AG08395 (cell line): ENCODE measurements at regions not wholly inside any gene's neighbourhood (a gene's known extent, or its start where the extent isn't known, plus 50 kb on each side); places are given as distances from the start of the nearest gene placed in this dataset.

Source experiments
- DNase-seq: peaks from one replicate; pipeline ENCODE4 v3.0.0; 2012; ENCODE audit warnings: mixed read lengths, low spot score

DNA sequence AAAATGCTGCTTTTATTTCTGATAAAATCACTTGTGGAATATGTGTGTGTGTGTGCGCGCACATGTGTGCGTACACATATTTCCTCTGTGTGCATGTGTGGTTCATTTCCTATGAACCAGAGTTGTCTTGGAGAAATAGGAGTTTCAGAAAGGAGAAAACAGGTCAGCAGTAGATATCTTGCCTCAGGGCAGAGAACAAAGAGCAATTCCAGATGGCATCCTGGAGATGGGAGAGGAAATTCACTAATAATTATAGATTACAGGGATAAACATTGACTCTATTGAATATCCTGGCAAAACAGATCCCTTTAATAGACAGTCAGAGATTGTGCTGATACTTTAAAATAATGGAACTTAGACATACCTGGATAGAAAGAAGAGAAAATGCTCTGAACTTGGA, 298.0 kb downstream of the TRIB2 start:
- DNase-seq: no peak

DNA sequence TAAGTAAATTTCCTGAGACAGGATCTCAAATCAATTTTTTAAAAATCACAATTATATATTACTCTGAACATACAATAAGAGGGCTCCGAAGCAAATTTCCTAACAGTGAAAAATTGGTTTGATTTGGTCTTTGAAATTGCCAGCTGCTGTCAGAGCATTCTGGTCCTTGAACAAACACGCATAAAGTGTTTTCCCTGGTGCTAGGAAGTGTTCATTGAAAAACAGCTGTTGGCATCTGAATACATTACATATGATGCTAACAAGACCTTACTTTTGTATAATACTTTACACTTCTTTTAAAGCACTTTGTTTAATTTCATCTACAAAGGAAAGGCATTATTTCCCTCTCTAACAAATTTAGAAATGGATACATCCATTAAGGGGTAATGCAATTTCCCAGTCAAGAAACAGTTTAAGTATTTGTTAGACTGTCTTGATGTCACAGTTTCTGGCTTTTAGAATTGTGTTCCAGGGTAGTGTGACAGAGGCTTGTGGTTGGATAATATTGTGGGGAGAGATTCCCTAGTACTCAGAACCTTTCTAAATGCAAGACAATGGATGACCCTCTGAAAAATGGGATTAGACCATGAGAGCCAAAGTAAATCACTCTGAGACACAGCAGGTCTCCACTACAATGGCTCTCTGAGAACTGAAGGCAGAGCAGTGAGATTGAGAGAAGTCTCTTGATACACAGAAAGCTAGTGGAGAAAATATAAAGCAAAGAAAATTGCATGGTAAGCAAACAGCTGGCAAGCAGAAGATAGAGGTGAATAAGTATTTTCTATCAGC, 299.0 kb downstream of the TRIB2 start:
- no peak for DNase-seq

DNA sequence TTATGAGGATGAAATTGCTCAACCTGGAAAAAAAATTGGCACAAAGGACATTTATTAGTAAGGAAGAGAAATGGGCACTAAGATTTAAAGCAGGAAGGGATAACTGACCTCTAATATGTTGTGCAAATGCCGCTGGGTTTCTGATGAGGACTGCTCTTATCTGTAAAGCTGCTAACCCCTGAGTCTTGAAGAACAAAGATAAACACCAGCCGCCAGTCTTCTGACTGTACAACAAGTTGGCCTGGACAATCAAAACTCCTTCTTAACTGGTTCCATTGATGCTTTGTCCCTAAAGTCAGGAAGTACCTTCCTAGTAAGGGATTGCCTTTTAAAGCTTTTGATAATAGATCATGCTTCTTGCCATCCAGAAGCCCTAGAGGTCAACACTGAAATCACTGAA, 301.8 kb downstream of the TRIB2 start:
- no peak for DNase-seq

DNA sequence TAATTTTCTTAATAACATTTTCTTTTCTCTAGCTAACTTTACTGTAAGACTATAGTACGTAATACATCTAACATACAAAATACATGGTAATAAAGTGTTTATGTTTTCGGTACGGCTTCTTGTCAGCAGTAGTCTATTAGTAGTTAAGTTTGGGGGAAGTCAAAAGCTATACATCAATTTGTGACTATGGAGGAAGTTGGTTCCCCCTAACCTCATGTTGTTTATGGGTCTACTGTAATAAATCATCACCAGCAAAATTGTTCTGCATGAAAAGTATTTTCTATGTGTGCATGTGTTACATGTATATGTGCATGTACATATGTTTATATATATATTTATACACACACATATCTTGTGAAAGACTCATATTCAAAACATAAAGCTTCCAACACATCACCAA, 303.0 kb downstream of the TRIB2 start:
- DNase-seq: no peak

DNA sequence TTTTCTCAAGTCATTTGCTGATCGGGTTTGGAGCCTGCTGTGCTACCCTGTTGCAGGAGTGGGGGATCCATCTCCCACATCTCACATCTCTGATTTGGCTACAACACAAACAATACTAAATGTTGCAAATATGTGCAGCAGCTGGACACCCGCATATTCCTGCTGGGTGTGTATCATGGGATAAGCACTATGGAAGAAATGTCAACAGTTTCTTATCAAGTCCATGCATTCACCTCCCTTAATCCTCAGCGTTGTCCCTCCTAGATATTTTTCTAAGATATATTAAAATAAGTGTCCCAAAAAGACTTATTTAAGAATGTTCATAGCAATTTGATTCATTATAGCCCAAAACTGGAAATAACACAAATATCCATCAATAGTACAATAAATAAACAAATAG, 303.7 kb downstream of the TRIB2 start:
- DNase-seq: no peak

DNA sequence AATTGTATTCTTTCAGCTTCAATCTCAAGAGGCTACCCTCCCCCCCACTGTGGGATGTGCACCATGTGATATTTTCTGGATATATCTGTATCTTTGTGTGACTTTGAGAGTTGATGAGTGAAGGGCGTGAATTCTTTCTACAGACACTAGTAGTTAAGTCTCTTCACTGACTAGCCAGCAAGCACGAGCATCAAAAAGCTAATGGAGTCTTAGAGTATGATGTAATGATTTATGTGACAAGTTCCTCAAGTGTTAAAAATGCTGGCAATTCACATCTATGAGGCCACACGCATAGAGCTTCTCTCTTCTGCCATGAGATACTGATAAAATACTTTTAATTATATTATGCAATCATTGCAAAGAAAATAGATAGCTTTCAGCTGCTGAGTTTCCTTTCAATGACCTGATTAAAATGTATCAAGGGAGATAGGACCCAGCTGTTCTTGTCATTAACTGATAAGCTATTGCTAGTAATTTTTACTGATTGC, 304.8 kb downstream of the TRIB2 start:
- no peak for DNase-seq

DNA sequence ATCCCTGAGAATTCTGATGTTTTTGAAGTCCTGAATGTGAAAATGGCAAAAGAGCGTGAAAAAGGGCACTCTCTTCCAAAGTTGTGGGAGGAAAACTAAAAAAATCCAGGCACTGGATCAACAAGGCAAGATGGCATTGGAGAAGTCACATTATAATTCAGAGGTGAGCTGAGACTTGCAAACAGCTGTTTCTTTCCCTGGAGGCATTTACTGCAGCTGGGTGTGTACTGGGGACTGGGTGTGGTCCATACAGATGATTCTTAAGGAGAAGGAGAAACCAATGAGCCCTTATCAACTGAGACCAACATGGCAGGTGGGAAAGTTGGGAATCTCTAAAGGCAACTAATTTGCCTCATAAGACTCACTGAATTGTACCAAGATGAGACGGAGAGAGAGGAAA, 313.9 kb downstream of the TRIB2 start:
- DNase-seq: no peak

DNA sequence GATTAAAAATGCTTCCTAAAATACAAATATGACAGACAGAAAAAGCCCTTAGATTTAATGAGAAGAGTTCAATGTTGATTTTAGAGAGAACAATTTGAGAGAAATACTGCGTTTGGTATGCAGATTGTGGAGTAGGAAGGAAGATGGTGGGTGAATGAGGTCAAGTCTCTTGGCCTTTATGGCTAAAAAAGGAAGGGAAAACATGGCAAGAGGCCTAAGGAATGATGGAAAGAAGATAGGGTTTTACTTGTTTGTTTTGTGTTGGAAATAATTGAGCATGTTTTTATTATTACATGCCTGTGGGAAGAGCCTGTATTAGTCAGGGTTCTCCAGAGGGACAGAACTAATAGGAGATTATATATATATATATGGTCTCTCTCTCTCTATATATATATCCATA, 318.1 kb downstream of the TRIB2 start:
- no peak for DNase-seq

DNA sequence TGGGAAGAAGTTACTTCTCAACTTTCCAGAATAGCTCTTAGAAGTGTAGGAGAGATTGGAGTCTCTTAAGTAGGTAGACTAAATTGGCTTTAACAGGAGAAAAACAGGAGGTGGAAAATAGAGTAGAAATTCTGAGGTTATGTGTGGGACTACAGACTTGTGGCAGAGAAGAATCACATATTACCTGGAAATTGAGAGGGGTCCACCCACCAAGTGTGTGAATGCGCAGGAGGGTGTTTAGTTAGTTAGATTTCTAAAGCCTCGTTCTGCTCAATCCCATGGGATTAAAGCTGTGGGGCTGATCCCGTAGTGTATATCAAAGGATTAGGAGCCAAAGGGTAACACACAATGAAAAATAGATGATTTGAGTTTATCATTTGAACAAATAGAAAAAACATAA, 319.1 kb downstream of the TRIB2 start:
- no peak for DNase-seq

DNA sequence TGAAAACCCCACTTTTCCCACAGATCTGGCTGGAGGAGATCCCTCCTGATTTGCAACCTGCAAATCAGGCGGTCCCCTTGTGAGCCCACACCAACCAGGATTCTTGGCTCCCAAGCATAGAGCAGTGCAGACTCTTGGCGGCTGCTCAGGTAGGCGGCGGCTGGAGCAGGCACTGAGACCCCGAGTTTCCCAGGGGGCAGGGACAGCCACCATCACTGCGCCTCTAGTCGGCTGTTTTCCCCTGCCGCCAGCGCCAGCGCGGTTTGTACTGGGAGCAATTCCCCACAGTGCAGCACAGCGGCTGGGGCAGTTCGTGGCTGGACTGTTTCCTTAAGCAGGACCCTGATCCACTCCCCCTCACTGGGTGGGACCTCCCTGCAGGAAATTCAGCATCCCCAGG, 323.3 kb downstream of the TRIB2 start:
- no peak for DNase-seq

DNA sequence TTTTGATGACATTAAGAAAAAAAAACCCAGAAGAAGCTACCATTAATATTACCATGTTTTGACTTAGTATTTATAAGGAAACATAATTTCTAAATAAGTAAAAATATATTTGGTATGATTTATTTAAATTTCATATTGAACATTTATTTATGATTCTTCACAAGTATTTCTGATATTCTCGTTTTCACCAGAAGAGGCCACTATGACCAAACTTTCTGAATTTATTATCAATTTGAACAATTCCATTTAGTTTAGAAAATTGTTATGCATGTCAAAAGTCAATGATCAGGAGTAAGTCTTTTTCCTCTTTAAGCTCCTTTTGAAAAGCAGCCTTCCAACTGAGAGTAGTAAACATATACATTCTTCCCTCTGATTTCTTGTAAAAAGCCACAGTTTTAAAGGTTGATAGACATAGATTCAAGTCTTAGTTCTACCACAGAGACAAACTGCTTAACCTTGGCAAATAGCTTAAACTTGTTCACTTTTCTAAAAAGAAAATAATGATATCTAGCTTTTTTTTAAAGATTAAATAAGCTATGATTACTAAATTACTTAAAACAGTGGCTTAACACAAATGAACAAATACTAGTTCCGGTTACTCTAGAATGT, 329.9 kb downstream of the TRIB2 start:
- peak; percentile 6 for DNase-seq

DNA sequence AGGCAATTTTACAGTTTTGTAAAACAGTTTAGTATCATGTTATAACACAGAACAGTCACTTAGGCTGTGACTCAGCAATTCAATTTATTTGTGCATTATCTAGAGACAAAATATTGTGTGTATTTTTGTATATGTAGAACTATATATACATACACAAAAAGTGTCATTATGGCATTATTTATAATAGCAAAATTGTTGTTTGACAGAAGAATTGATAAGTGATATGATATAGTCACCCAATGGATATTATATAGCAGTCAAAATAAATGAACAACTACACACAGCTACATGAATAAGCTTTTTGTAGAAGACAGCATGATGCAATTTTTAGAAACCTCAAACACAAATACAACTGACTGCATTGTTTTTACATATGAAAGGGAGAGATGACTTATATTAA, 334.0 kb downstream of the TRIB2 start:
- no peak for DNase-seq

DNA sequence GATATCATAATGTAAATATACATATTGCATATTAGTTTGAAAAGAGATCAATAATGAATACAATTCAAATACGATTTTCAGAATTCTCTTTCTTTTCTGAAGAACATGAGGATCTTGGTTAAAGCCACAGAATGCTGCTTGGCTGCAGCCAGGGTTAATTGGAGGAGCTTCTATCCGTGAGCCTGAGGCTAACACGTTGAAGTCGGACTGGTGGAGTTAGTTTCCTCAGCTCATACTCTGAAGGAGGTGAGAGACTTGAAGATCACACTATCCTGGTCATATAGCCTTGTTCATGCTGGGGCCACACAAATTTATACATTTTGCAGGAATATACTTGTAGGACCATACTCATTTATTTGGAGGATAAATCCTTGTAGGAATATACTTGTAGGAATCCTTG, 335.8 kb downstream of the TRIB2 start:
- no peak for DNase-seq

DNA sequence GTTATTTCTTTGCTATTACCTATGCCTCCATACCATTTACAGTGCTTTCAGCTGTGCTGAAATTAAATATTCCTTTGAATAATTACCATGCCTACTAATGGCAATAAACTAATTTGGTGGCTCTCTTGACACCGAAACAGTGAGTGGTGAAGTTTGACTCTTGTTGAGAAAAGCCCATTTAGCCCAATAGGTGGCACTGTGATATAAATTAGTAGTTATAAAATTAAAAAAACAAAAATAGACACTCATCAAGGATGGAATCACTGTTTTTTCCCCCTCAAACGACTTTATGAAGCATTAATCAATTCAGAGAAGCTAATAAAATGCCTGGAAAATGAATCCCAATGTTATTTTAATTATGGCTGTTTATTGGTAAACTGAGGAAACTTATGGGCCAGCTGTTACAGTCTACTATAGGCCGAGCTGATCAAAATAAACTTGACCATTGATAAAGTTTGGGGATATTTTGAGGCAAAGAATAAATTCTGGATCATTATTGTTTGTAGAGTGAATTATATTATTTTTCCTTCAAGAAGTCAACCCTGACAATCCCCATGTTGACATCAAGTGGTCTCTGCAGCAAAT, 339.6 kb downstream of the TRIB2 start:
- DNase-seq: peak; percentile 14

DNA sequence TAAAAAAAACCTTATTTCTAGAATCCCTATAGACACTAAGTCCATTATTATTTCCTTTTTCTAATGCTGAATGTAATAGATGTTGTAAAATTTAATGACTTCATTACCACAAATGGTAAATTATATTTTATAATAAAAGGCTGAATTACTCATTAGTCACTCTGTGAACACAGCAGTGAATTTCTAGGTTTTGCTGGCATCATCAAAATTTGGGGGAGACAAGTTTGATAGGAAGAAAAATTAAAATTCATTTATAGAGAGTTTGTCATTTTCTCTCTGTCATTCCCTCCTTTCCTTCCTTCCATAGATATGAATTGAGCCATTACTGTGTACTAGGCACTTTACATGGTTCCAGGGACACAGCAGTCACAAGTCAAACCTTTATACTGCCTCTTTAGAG, 340.9 kb downstream of the TRIB2 start:
- DNase-seq: no peak

DNA sequence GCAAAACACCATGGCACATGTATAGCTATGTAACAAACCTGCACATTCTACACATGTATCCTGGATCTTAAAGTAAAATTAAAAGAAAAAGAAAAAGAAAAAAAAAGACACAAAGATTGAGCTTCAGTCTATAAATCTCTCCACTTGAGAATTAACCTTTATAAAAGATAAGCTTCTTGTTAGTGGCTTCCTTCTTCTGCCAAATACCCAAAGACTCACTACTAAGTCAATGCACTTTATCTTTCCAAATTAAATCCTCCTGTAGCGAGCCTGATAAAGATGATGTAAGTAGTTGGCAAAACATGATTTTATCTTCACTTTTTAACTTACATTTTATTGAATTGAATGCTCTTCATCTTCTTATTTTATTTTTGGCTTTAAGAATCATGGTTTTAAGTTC, 349.9 kb downstream of the TRIB2 start:
- DNase-seq: no peak

DNA sequence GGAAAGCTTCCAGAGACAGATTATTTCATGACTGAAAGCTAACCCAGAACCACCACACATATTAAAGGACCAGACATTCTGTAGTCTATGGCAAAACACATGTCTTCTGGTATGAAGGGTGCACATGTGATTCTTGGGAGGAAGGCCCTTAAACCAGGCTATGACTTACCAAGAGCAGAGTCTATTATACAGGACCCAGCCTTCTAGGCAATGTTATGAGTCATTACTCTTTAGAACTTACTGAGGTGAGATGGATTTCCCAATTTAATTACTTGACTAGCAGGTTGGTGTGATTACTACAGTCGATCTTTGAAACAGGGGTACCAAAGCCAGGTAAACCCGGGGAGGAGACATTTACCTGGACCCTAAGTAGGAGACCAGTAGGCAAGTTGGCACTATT, 350.8 kb downstream of the TRIB2 start:
- DNase-seq: no peak

DNA sequence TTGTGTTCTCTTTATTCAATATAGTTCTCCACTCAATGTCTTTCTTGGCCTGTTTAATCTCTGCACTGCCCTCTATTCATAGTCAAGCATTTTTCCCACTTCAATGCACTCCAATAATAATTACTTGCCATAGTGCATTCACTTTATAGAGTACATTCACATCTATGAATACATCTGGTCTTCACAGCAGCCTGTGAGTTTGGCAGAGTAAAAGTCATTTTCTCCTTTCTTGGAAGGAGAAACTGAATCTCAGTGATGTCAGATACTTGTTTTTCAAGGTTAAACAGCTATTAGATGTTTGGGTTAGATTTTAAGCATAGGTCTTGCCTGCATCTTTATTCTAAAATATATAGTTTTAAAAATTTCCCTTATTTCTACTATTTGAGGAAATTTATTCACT, 373.2 kb downstream of the TRIB2 start:
- DNase-seq: no peak

DNA sequence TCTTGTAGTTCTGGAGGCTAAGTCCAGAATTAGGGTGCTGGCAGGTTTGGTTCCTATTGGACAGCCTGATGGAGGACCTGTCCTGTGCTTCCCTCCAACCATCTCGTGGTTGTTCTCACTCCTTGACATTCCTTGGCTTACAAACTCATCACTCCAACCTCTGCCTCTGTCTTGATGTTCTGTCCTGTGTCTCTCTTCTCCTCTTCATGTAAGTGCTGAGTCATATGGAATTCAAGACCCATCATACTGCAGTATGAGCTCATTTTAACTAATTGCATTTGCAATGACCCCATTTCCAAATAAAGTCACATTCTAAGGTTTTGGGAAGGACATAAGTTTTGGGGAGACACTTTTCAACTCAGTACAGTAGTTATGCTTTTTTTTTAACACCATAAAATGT, 374.7 kb downstream of the TRIB2 start:
- DNase-seq: no peak

DNA sequence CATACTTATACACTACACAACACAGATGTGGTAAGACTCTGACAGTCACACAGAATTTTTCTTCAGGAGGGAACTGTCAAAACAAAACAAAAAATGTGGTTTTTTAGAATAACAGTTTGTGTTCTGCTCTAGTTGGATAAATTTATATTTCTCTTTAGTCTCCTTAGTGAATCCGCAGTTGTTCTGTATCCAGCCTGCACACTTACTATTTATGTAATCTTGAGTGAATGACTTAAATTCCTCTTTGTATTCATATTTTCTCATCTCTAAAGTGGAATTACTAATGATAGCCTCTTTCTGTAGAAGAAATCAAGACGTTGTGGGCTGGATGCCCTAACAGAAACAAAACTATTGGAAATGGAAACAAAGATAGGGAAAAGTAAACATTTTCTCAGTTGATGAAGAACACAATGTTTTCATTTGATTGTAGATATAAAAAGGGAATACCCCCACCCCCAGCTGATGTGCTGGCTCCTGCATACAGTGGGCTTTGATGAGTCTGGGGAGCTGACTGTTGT, 375.2 kb downstream of the TRIB2 start:
- no peak for DNase-seq

DNA sequence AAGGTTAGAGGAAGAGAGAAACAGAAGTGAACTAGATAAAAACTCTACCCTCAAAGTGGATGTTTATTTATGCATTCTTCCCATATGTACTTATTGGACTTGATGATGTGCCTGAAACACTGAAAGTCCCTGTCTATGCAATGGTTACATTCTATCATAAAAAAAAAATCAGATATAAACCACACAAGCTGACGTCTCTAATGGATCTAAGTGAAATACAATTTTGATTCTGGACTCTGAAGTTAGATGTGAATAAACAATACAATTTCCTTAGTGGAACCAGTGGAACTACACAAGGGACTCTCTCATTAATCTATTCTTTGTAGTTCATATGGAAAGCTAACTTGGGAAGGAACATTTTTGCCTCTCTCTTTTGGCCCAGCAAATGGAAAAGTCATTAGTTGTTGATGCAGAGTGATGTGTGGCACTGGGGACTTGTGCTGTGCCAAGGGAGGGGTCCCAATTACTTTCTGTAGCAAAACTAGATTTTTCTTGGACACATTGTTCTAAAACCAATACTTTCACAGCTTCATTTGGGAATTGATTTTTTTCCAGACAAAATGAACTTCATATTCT, 376.8 kb downstream of the TRIB2 start:
- no peak for DNase-seq

DNA sequence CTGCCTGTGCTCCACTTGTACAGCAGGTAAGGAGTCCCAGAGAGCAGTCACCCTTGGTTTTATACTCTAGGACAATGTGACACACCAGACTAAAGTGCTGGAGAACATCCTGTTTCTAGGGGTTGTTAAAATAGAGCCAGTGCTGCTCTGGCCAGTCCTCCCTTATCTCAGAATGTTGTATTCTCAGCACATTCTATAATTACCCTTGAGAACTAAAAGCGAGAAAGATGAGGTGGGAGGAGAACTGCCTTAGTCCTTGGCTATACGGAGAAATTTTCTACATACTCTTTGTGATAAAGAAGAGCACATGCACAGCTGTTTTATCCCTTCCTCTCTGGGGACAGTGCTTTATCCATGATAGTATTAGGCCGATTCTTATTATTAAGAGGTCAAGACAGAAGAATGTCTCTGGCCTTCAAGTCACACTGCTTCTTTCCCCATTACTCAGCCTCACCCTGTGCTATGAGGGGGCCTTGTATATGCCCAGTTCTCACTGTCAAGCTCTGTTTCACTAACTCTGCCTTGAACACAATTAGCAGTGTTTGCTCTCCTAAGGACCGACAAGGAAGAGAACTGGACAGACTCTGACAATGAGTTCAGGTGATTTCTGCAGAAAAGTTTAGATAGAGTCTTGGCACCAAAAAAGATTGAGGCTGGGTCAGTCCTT, 385.8 kb downstream of the TRIB2 start:
- DNase-seq: no peak
